GM18868 (cell line): ENCODE measurements at regions not wholly inside any gene's neighbourhood (a gene's known extent, or its start where the extent isn't known, plus 50 kb on each side); places are given as distances from the start of the nearest gene placed in this dataset.

Experiments used
- ATAC-seq: cut with Tn5 transposase; IDR thresholded peaks from one replicate; pipeline ENCODE4 v1.9.1; 2021; ENCODE audit warnings: mild to moderate bottlenecking, moderate library complexity; ENCODE audit not compliant: unreplicated experiment

GRCh38 chr4:130043732-130044160, 947.8 kb downstream of the C4orf33 start:
- no peak for ATAC-seq

- no peak for ATAC-seq
Measured at GRCh38 chr4:130044788-130045531, 949.0 kb downstream of the C4orf33 start.

- ATAC-seq: no peak
Measured at GRCh38 chr4:130053723-130054122, 957.8 kb downstream of the C4orf33 start.

- ATAC-seq: no peak
Measured at GRCh38 chr4:130054908-130055307, 959.0 kb downstream of the C4orf33 start.

GRCh38 chr4:130056286-130056685, 960.3 kb downstream of the C4orf33 start:
- ATAC-seq: no peak

GRCh38 chr4:130064471-130064870, 968.5 kb downstream of the C4orf33 start:
- no peak for ATAC-seq

- no peak for ATAC-seq
Measured at GRCh38 chr4:130067419-130067818, 971.5 kb downstream of the C4orf33 start.

GRCh38 chr4:130068072-130068471, 972.1 kb downstream of the C4orf33 start:
- ATAC-seq: no peak

GRCh38 chr4:130071746-130072145, 975.8 kb downstream of the C4orf33 start:
- ATAC-seq: no peak

- ATAC-seq: no peak
Measured at GRCh38 chr4:130073145-130073790, 977.3 kb downstream of the C4orf33 start.

- no peak for ATAC-seq
Measured at GRCh38 chr4:130074096-130074495, 978.1 kb downstream of the C4orf33 start.

- no peak for ATAC-seq
Measured at GRCh38 chr4:130077275-130077674, 981.3 kb downstream of the C4orf33 start.

- peak; percentile 32 for ATAC-seq
Measured at GRCh38 chr4:130079027-130079426, 983.1 kb downstream of the C4orf33 start.

GRCh38 chr4:130080872-130081451, 985.0 kb downstream of the C4orf33 start:
- ATAC-seq: no peak

GRCh38 chr4:130090427-130090826, 994.5 kb downstream of the C4orf33 start:
- ATAC-seq: no peak

GRCh38 chr4:130092187-130093015, 996.4 kb downstream of the C4orf33 start:
- ATAC-seq: no peak

- ATAC-seq: no peak
Measured at GRCh38 chr4:130099105-130099504, 1003.2 kb downstream of the C4orf33 start.

GRCh38 chr4:130110189-130110588, 1014.2 kb downstream of the C4orf33 start:
- peak; percentile 59 for ATAC-seq

GRCh38 chr4:130110770-130111169, 1014.8 kb downstream of the C4orf33 start:
- no peak for ATAC-seq

GRCh38 chr4:130124066-130124465, 1028.1 kb downstream of the C4orf33 start:
- ATAC-seq: no peak

GRCh38 chr4:130125467-130125866, 1029.5 kb downstream of the C4orf33 start:
- no peak for ATAC-seq
